ENCODE measurements at regions not wholly inside any gene's neighbourhood (a gene's known extent, or its start where the extent isn't known, plus 50 kb on each side); places are given as distances from the start of the nearest gene placed in this dataset.

GRCh38 chr6:145415616-145416015 lies 319.7 kb downstream of the EPM2A start:
- DNase-seq (ENCODE audit: low spot score): no peak
- 69% methylated on average over 2 of the region's 2 CpGs for WGBS
- Histone ChIP-seq H3K9ac (ENCODE audit: low read depth in 1 of 2, low read length in 2 of 2) (no peak overlapping the region), H3K4me3 (ENCODE audit: low read depth in 1 of 3, low read length in 3 of 3) (no peak overlapping the region), H3K4me1 (ENCODE audit: control insufficient read depth in 4 of 4, insufficient read depth in 4 of 4, low read length in 3 of 4) (no peaks in the 10 kb centered on the region), H3K27ac (ENCODE audit: low read depth in 1 of 2, low read length in 2 of 2) (no peak overlapping the region), H3K36me3 (ENCODE audit: control insufficient read depth in 4 of 4, insufficient read depth in 3 of 4, low read depth in 1 of 4, low read length in 3 of 4) (no peaks in the 10 kb centered on the region), H3K9me3 (ENCODE audit: control insufficient read depth in 4 of 4, low read length in 3 of 4) (no peaks in the 10 kb centered on the region), H3K27me3 (ENCODE audit: control insufficient read depth in 4 of 4, insufficient read depth in 4 of 4, low read length in 3 of 4) (no peaks in the 10 kb centered on the region)
- TF ChIP-seq RXRA (IDR thresholded peaks at IDR 0.05) (no peak), NR2F2 (IDR thresholded peaks at IDR 0.05) (no peak), SP1 (IDR thresholded peaks at IDR 0.05) (no peak), HNF4G (IDR thresholded peaks at IDR 0.05) (no peak)
- TF ChIP-seq, protein P1, sequence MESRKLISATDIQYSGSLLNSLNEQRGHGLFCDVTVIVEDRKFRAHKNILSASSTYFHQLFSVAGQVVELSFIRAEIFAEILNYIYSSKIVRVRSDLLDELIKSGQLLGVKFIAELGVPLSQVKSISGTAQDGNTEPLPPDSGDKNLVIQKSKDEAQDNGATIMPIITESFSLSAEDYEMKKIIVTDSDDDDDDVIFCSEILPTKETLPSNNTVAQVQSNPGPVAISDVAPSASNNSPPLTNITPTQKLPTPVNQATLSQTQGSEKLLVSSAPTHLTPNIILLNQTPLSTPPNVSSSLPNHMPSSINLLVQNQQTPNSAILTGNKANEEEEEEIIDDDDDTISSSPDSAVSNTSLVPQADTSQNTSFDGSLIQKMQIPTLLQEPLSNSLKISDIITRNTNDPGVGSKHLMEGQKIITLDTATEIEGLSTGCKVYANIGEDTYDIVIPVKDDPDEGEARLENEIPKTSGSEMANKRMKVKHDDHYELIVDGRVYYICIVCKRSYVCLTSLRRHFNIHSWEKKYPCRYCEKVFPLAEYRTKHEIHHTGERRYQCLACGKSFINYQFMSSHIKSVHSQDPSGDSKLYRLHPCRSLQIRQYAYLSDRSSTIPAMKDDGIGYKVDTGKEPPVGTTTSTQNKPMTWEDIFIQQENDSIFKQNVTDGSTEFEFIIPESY (IDR thresholded peaks at IDR 0.05): no peak

- no peak for TF ChIP-seq CTCF (IDR thresholded peaks at IDR 0.05; ENCODE audit: low read depth, low read length, missing input control)
- no peak for TF ChIP-seq RXRA (IDR thresholded peaks at IDR 0.05)
- TF ChIP-seq EGR1 (IDR thresholded peaks at IDR 0.05; ENCODE audit: low read depth in 2 of 2): no peak
- TF ChIP-seq, protein P2, sequence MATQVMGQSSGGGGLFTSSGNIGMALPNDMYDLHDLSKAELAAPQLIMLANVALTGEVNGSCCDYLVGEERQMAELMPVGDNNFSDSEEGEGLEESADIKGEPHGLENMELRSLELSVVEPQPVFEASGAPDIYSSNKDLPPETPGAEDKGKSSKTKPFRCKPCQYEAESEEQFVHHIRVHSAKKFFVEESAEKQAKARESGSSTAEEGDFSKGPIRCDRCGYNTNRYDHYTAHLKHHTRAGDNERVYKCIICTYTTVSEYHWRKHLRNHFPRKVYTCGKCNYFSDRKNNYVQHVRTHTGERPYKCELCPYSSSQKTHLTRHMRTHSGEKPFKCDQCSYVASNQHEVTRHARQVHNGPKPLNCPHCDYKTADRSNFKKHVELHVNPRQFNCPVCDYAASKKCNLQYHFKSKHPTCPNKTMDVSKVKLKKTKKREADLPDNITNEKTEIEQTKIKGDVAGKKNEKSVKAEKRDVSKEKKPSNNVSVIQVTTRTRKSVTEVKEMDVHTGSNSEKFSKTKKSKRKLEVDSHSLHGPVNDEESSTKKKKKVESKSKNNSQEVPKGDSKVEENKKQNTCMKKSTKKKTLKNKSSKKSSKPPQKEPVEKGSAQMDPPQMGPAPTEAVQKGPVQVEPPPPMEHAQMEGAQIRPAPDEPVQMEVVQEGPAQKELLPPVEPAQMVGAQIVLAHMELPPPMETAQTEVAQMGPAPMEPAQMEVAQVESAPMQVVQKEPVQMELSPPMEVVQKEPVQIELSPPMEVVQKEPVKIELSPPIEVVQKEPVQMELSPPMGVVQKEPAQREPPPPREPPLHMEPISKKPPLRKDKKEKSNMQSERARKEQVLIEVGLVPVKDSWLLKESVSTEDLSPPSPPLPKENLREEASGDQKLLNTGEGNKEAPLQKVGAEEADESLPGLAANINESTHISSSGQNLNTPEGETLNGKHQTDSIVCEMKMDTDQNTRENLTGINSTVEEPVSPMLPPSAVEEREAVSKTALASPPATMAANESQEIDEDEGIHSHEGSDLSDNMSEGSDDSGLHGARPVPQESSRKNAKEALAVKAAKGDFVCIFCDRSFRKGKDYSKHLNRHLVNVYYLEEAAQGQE (IDR thresholded peaks at IDR 0.05): no peak
- TF ChIP-seq YY1 (IDR thresholded peaks at IDR 0.05): no peak
- TF ChIP-seq SP1 (IDR thresholded peaks at IDR 0.05): no peak
- TF ChIP-seq RAD21 (IDR thresholded peaks at IDR 0.05): no peak
- TF ChIP-seq TAF1 (conservative IDR thresholded peaks at IDR 0.05): no peak
- no peak for TF ChIP-seq HNF4A (conservative IDR thresholded peaks at IDR 0.05)
- no peak for TF ChIP-seq GABPA (IDR thresholded peaks at IDR 0.05 in 1 of 2, conservative IDR thresholded peaks at IDR 0.05 in 1 of 2)
- no peak for TF ChIP-seq ATF3 (IDR thresholded peaks at IDR 0.05)
- TF ChIP-seq FOXA1 (IDR thresholded peaks at IDR 0.05): no peak
- H3K4me3 ChIP-seq (ENCODE audit: low read depth in 1 of 3, low read length in 3 of 3): no peak overlapping the region
- no peaks in the 10 kb centered on the region for H3K4me1 ChIP-seq (ENCODE audit: control insufficient read depth in 4 of 4, insufficient read depth in 4 of 4, low read length in 3 of 4)
- H3K9ac ChIP-seq (ENCODE audit: low read depth in 1 of 2, low read length in 2 of 2): no peak overlapping the region
- no peak overlapping the region for H3K27ac ChIP-seq (ENCODE audit: low read depth in 1 of 2, low read length in 2 of 2)
- DNase-seq (ENCODE audit: low spot score): no peak
- 63% methylated on average over 1 of the region's 1 CpG for WGBS
- H3K36me3 ChIP-seq (ENCODE audit: control insufficient read depth in 4 of 4, insufficient read depth in 3 of 4, low read depth in 1 of 4, low read length in 3 of 4): no peaks in the 10 kb centered on the region
- H3K9me3 ChIP-seq (ENCODE audit: control insufficient read depth in 4 of 4, low read length in 3 of 4): no peaks in the 10 kb centered on the region
- no peaks in the 10 kb centered on the region for H3K27me3 ChIP-seq (ENCODE audit: control insufficient read depth in 4 of 4, insufficient read depth in 4 of 4, low read length in 3 of 4)
Observed at GRCh38 chr6:145420599-145420998, 314.7 kb downstream of the EPM2A start.

All from liver (tissue), 8 donors.